ENCODE measurements at regions not wholly inside any gene's neighbourhood (a gene's known extent, or its start where the extent isn't known, plus 50 kb on each side); places are given as distances from the start of the nearest gene placed in this dataset.
"Not testable (repeated sequence)": the region's sequence is repeated elsewhere in the genome, so short reads cannot be mapped to it uniquely, and the experiment has no call there.

- Mint-ChIP-seq H3K4me3 (no peak overlapping the region), H3K27ac (no peak overlapping the region)
- DNase-seq = no peak
These were observed 106.9 kb upstream of the SERBP1 start for GRCh38 chr1:67536957-67537666.

GRCh38 chr1:67537667-67538018, 107.4 kb upstream of the SERBP1 start:
- POLR2A ChIA-PET = no interaction called here
- no peak for DNase-seq
- no peak overlapping the region for H3K4me3 Mint-ChIP-seq
- no peaks in the 10 kb centered on the region for H3K36me3 Mint-ChIP-seq
- ATAC-seq = no peak
- H3K27me3 Mint-ChIP-seq = peaks cover 2 to 11% (median 2%) of the 10 kb centered on the region in 5 donors
- no peak overlapping the region for H3K27ac Mint-ChIP-seq
- no peaks in the 10 kb centered on the region for H3K4me1 Mint-ChIP-seq
- no peaks in the 10 kb centered on the region for H3K9me3 Mint-ChIP-seq

More at GRCh38 chr1:67536957-67537666, 106.9 kb upstream of the SERBP1 start:
- H3K4me1 Mint-ChIP-seq = no peaks in the 10 kb centered on the region
- peaks cover 2 to 11% (median 2%) of the 10 kb centered on the region in 5 donors for H3K27me3 Mint-ChIP-seq
- no peaks in the 10 kb centered on the region for H3K36me3 Mint-ChIP-seq
- ATAC-seq = no peak
- POLR2A ChIA-PET = no interaction called here
- H3K9me3 Mint-ChIP-seq = no peaks in the 10 kb centered on the region

- Mint-ChIP-seq H3K27me3 (peaks cover 0 to 2% (median 0%) of the 10 kb centered on the region in 5 donors), H3K4me1 (peaks cover 0 to 2% (median 0%) of the 10 kb centered on the region in 4 donors), H3K36me3 (no peaks in the 10 kb centered on the region), H3K27ac (no peak overlapping the region), H3K4me3 (no peak overlapping the region), H3K9me3 (no peaks in the 10 kb centered on the region)
- ATAC-seq = no peak
- DNase-seq = no peak
- POLR2A ChIA-PET = no interaction called here
These were observed 110.0 kb upstream of the SERBP1 start for GRCh38 chr1:67540025-67540732.

DNA sequence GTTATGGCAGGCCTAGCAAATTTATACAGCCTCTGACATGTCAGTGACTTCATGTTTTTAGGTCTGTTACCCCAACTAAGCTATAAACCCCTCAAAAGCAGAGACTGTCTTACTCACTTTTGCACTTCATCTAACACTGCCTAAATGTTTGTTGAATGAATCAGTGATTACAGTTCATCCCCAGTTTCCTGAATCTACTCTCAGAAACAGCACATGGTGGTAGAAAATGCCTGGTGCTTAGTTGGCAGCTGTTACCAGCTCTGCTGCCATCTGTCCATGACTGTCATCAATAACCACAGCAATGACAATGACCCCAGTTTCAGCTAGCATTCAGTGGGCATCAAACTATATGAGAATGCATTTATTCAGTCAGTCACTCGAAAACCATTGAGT, 110.5 kb upstream of the SERBP1 start:
- Mint-ChIP-seq H3K4me1 (peaks cover 0 to 2% (median 0%) of the 10 kb centered on the region in 4 donors), H3K27me3 (no peaks in the 10 kb centered on the region), H3K36me3 (no peaks in the 10 kb centered on the region), H3K27ac (no peak overlapping the region), H3K9me3 (no peaks in the 10 kb centered on the region), H3K4me3 (no peak overlapping the region)
- ATAC-seq (no peak), DNase-seq (no peak)
- POLR2A ChIA-PET = no interaction called here

DNA sequence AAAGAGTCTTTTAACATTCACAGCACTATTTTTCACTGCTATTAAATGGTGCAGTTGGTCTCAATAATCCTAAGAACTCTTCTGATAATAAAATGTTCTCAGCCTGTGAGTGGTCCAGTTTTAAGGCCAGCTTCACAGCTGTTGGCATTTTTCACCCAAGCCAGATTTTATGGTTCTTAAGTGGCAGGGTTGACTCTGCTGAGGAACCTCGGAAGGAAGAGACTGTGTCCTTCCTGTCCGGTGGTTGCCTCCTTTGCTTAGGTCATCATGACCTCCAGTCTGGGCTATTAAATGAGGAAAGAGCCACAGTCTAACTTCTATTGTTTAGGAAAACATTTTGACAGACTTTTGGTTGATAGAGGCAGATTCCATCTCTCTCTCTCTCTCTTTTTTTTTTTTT, 112.5 kb upstream of the SERBP1 start:
- no peaks in the 10 kb centered on the region for H3K27me3 Mint-ChIP-seq
- POLR2A ChIA-PET = no interaction called here

GRCh38 chr1:67544921-67545320, 114.7 kb upstream of the SERBP1 start:
- no peaks in the 10 kb centered on the region for H3K27me3 Mint-ChIP-seq
- H3K4me3 Mint-ChIP-seq = no peak overlapping the region
- POLR2A ChIA-PET = no interaction called here
- H3K4me1 Mint-ChIP-seq = peaks cover 0 to 2% (median under 1%) of the 10 kb centered on the region in 4 donors
- H3K27ac Mint-ChIP-seq = no peak overlapping the region
- no peak for ATAC-seq
- no peak for DNase-seq
- peaks cover 0 to 9% (median 0%) of the 10 kb centered on the region in 9 donors for H3K9me3 Mint-ChIP-seq
- H3K36me3 Mint-ChIP-seq = no peaks in the 10 kb centered on the region

More for the DNA sequence above, 112.5 kb upstream of the SERBP1 start:
- Mint-ChIP-seq H3K9me3 (peaks cover 0 to 2% (median 0%) of the 10 kb centered on the region in 9 donors), H3K27ac (no peak overlapping the region), H3K4me1 (peaks cover 0 to 2% (median under 1%) of the 10 kb centered on the region in 4 donors), H3K36me3 (no peaks in the 10 kb centered on the region), H3K4me3 (no peak overlapping the region)
- ATAC-seq = no peak
- no peak for DNase-seq

GRCh38 chr1:67545364-67545763, 115.2 kb upstream of the SERBP1 start:
- H3K4me1 Mint-ChIP-seq = peaks cover 0 to 2% (median under 1%) of the 10 kb centered on the region in 4 donors
- POLR2A ChIA-PET = no interaction called here
- H3K9me3 Mint-ChIP-seq = peaks cover 0 to 9% (median 1%) of the 10 kb centered on the region in 9 donors
- ATAC-seq (no peak), DNase-seq (no peak)
- H3K27ac Mint-ChIP-seq = no peak overlapping the region
- H3K27me3 Mint-ChIP-seq = no peaks in the 10 kb centered on the region
- H3K4me3 Mint-ChIP-seq = no peak overlapping the region
- H3K36me3 Mint-ChIP-seq = no peaks in the 10 kb centered on the region

GRCh38 chr1:67551375-67551774, 121.2 kb upstream of the SERBP1 start:
- Mint-ChIP-seq H3K4me3 (no peak overlapping the region), H3K9me3 (peaks cover 0 to 9% (median 1%) of the 10 kb centered on the region in 9 donors), H3K27me3 (peaks cover 0 to 11% (median 6%) of the 10 kb centered on the region in 5 donors), H3K36me3 (peaks cover 0 to 4% (median 0%) of the 10 kb centered on the region in 3 donors), H3K27ac (no peak overlapping the region), H3K4me1 (no peaks in the 10 kb centered on the region)
- DNase-seq (no peak), ATAC-seq (no peak)
- POLR2A ChIA-PET = no interaction called here

DNA sequence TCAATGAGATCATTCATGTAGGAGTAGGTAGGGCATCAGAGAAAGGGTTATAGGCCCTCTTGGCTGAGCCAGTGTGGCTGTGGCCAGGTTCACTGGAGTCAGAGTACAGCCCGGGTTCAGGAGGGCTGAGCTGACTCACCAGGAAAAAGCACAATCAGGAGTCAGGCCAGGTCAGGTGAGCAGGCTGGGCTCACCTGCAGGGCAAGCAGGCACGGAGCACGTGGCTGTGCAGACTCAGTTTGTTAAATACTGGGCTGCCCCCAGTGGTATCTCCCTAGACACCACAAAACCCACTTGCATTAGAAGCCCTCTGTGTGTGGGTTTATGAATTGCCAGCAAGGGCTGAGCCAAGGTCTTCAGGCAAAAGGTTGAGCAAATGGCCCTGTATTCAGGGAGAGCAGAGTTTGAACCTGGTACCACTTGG, 122.1 kb upstream of the SERBP1 start:
- ATAC-seq (no peak), DNase-seq (no peak)
- Mint-ChIP-seq H3K4me1 (no peaks in the 10 kb centered on the region), H3K9me3 (peaks cover 0 to 9% (median 1%) of the 10 kb centered on the region in 9 donors), H3K27ac (no peak overlapping the region), H3K36me3 (peaks cover 0 to 4% (median 0%) of the 10 kb centered on the region in 3 donors), H3K27me3 (peaks cover 4 to 13% (median 6%) of the 10 kb centered on the region in 5 donors), H3K4me3 (no peak overlapping the region)
- POLR2A ChIA-PET = no interaction called here

DNA sequence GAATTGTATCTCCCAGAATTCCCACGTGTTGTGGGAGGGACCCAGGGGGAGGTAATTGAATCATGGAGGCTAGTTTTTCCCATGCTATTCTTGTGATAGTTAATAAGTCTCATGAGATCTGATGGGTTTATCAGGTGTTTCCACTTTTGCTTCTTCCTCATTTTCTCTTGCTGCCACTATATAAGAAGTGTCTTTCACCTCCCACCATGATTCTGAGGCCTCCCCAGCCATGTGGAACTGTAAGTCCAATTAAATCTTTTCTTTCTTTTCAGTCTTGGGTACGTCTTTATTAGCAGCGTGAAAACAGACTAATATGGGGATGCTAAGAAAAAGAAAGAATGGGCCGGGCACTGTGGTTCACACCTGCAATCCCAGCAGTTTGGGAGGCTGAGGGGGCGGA, 124.0 kb upstream of the SERBP1 start:
- H3K36me3 Mint-ChIP-seq, ATAC-seq, H3K4me3 Mint-ChIP-seq, H3K9me3 Mint-ChIP-seq, H3K27ac Mint-ChIP-seq, DNase-seq, POLR2A ChIA-PET, H3K4me1 Mint-ChIP-seq: not testable (repeated sequence)
- peaks cover 4 to 30% (median 14%) of the 10 kb centered on the region in 5 donors for H3K27me3 Mint-ChIP-seq

GRCh38 chr1:67555461-67556296, 125.5 kb upstream of the SERBP1 start:
- POLR2A ChIA-PET = interaction anchor here (0.6 kb wide), 1 partner anchor 160 kb away, joined by 3 read pairs; no protein-coding TSS in a partner anchor
- DNase-seq (no peak), ATAC-seq (no peak)
- Mint-ChIP-seq H3K27me3 (peaks cover 4 to 35% (median 14%) of the 10 kb centered on the region in 5 donors), H3K36me3 (peaks cover 0 to 4% (median 0%) of the 10 kb centered on the region in 3 donors), H3K4me3 (no peak overlapping the region), H3K9me3 (peaks cover 0 to 3% (median 0%) of the 10 kb centered on the region in 9 donors), H3K27ac (peak overlapping the region in 1 of 10 donors; percentile 24), H3K4me1 (peaks cover 0 to 1% (median 0%) of the 10 kb centered on the region in 4 donors)

- Mint-ChIP-seq H3K4me3 (no peak overlapping the region), H3K4me1 (peaks cover 0 to 2% (median 0%) of the 10 kb centered on the region in 4 donors), H3K36me3 (peaks cover 0 to 3% (median 0%) of the 10 kb centered on the region in 3 donors), H3K27me3 (peaks cover 4 to 34% (median 14%) of the 10 kb centered on the region in 5 donors), H3K27ac (peak overlapping the region in 1 of 10 donors; percentile 24), H3K9me3 (no peaks in the 10 kb centered on the region)
- no peak for DNase-seq
- no peak for ATAC-seq
- POLR2A ChIA-PET = no interaction called here
These were observed 126.2 kb upstream of the SERBP1 start for GRCh38 chr1:67556297-67556900.
